T-helper 1 cell treated with Interleukin-12 subunit alpha and Interleukin-12 subunit beta and Interleukin-4 antibody, amounts not matched to agents 30 μg/mL and 1 μg/mL, for 36 hours (primary cell): ENCODE measurements at regions not wholly inside any gene's neighbourhood (a gene's known extent, or its start where the extent isn't known, plus 50 kb on each side); places are given as distances from the start of the nearest gene placed in this dataset.
"Not testable (repeated sequence)": the region's sequence is repeated elsewhere in the genome, so short reads cannot be mapped to it uniquely, and the experiment has no call there.

ENCODE experiments used
- H3K27ac Mint-ChIP-seq: one replicate; pipeline ENCODE4 v1.8.0; 2021; ENCODE audit warnings: mild to moderate bottlenecking, mixed read lengths
- H3K27me3 Mint-ChIP-seq: one replicate; pipeline ENCODE4 v1.8.0; 2021; ENCODE audit warnings: low read depth, mixed read lengths
- H3K36me3 Mint-ChIP-seq: one replicate; pipeline ENCODE4 v1.8.0; 2021; ENCODE audit warnings: low read depth, mixed read lengths
- H3K4me1 Mint-ChIP-seq: one replicate; pipeline ENCODE4 v1.8.0; 2021; ENCODE audit warnings: low read depth, mixed read lengths
- H3K4me3 Mint-ChIP-seq: one replicate; pipeline ENCODE4 v1.8.0; 2021; ENCODE audit warnings: mild to moderate bottlenecking, moderate library complexity, mixed read lengths
- H3K9me3 Mint-ChIP-seq: one replicate; pipeline ENCODE4 v1.8.0; 2021; ENCODE audit warnings: mixed read lengths

- H3K27me3 Mint-ChIP-seq, H3K4me1 Mint-ChIP-seq, H3K4me3 Mint-ChIP-seq, H3K27ac Mint-ChIP-seq, H3K36me3 Mint-ChIP-seq, H3K9me3 Mint-ChIP-seq: not testable (repeated sequence)
These were observed 60.5 kb downstream of the GOLGA6L22 start for GRCh38 chr15:22519213-22519612.

DNA sequence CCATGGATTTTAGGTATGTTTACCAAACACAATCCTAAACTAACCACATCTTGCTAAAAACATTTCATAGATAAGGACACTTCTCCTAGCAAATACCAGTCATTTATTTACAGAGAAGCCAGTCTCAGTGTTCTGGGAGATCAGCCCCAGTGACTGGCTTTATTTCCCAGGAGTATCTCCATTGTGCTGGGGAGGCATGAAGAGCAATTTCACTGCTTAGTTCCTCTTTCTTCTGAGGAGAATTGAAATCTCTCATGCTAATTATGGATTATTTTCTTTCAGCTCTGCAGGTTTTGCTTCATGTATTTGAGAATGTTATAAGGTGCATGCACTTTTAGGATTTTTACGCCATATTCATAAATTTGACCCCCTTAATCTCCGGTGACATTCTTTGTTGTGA, 67.8 kb downstream of the GOLGA6L22 start:
- H3K27ac Mint-ChIP-seq, H3K9me3 Mint-ChIP-seq, H3K4me1 Mint-ChIP-seq, H3K27me3 Mint-ChIP-seq, H3K36me3 Mint-ChIP-seq, H3K4me3 Mint-ChIP-seq: not testable (repeated sequence)

GRCh38 chr15:22527016-22527415, 68.3 kb downstream of the GOLGA6L22 start:
- H3K4me1 Mint-ChIP-seq, H3K27me3 Mint-ChIP-seq, H3K9me3 Mint-ChIP-seq, H3K36me3 Mint-ChIP-seq, H3K4me3 Mint-ChIP-seq, H3K27ac Mint-ChIP-seq: not testable (repeated sequence)

- not testable (repeated sequence) for H3K4me1 Mint-ChIP-seq, H3K27ac Mint-ChIP-seq, H3K27me3 Mint-ChIP-seq, H3K9me3 Mint-ChIP-seq, H3K36me3 Mint-ChIP-seq, H3K4me3 Mint-ChIP-seq
These were observed 70.5 kb downstream of the GOLGA6L22 start for GRCh38 chr15:22529200-22529599.

GRCh38 chr15:22559701-22560100, 101.0 kb downstream of the GOLGA6L22 start:
- H3K4me3 Mint-ChIP-seq, H3K27me3 Mint-ChIP-seq, H3K36me3 Mint-ChIP-seq, H3K27ac Mint-ChIP-seq, H3K4me1 Mint-ChIP-seq, H3K9me3 Mint-ChIP-seq: not testable (repeated sequence)

- not testable (repeated sequence) for H3K9me3 Mint-ChIP-seq, H3K4me1 Mint-ChIP-seq, H3K4me3 Mint-ChIP-seq, H3K27me3 Mint-ChIP-seq, H3K36me3 Mint-ChIP-seq, H3K27ac Mint-ChIP-seq
These were observed 103.0 kb downstream of the GOLGA6L22 start for GRCh38 chr15:22561716-22562115.

- H3K36me3 Mint-ChIP-seq, H3K9me3 Mint-ChIP-seq, H3K27me3 Mint-ChIP-seq, H3K4me3 Mint-ChIP-seq, H3K4me1 Mint-ChIP-seq, H3K27ac Mint-ChIP-seq: not testable (repeated sequence)
These were observed 107.8 kb downstream of the GOLGA6L22 start for GRCh38 chr15:22566510-22566909.

DNA sequence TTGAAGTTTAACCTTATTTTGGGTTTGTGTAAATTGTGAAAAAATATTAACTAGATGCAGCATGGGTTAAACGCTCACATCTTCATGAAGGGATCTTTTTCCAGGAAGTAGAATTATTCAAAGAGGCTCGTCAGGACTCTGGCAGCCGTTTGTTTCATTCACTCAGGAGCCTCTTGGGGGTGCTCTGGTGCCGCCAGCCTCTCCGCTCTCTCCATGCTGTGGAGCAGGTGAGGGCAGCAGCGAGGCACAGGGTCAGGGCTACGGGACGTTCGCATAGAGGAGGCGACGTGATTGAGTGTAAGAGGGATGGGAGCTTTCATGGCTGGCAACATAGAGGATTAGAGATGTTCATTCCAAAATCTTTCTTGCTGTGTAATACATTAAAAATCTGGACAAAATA, 110.8 kb downstream of the GOLGA6L22 start:
- not testable (repeated sequence) for H3K27ac Mint-ChIP-seq, H3K9me3 Mint-ChIP-seq, H3K4me3 Mint-ChIP-seq, H3K36me3 Mint-ChIP-seq, H3K27me3 Mint-ChIP-seq, H3K4me1 Mint-ChIP-seq

DNA sequence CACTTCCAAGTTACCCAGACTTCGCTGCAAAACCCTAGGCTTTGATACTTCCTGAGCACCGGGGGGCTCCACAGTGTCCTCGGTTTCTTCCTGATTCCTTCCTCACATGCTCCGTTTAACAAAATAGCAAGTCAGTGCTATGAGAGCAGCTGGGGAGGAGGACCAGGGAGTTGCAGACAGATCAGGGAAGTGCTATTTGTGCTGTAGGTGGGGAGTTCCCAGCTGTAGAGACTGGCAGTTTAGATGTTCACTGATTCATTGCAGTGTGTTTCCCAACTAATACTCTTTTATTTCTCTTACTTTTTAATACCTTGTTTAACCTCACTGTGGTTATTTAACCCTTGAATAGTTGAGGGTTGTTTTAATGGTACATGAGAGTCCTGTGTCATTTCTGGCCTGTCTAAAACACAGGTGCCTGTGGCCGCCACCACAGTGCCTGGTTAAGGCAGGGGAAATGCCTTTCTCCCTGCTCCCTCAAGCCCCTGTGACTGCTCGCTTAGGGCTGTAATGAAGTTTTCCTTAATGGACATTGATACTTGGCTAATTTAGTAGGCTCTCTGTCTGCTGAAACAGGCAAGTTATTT, 113.5 kb downstream of the GOLGA6L22 start:
- H3K36me3 Mint-ChIP-seq, H3K27me3 Mint-ChIP-seq, H3K27ac Mint-ChIP-seq, H3K9me3 Mint-ChIP-seq, H3K4me1 Mint-ChIP-seq, H3K4me3 Mint-ChIP-seq: not testable (repeated sequence)

- H3K4me3 Mint-ChIP-seq, H3K4me1 Mint-ChIP-seq, H3K36me3 Mint-ChIP-seq, H3K27ac Mint-ChIP-seq, H3K27me3 Mint-ChIP-seq, H3K9me3 Mint-ChIP-seq: not testable (repeated sequence)
These were observed 114.1 kb downstream of the GOLGA6L22 start for GRCh38 chr15:22572792-22573191.

DNA sequence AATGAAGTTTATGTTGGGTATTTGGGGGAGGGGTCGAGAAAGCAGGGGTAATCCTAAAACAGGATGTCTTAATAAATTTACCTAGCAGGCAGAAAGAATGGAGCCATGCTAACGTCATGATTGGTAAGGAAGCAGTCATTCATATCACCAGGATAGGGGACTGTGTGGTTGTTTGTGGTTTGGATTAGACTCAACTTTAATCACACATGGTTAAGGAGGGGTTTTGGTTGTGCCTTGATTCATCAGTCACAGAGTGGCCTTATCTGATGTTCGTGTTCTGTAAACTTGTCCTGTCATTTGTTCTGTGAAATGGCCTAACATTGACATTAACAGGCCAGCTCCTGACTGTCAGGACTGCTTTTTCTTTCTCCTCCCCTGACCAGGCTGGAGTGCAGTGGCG, 119.1 kb downstream of the GOLGA6L22 start:
- H3K9me3 Mint-ChIP-seq, H3K36me3 Mint-ChIP-seq, H3K4me3 Mint-ChIP-seq, H3K4me1 Mint-ChIP-seq, H3K27me3 Mint-ChIP-seq, H3K27ac Mint-ChIP-seq: not testable (repeated sequence)

GRCh38 chr15:22579213-22579612, 120.5 kb downstream of the GOLGA6L22 start:
- not testable (repeated sequence) for H3K27me3 Mint-ChIP-seq

GRCh38 chr15:22587391-22587790, 128.7 kb downstream of the GOLGA6L22 start:
- H3K27ac Mint-ChIP-seq, H3K36me3 Mint-ChIP-seq, H3K27me3 Mint-ChIP-seq, H3K9me3 Mint-ChIP-seq, H3K4me3 Mint-ChIP-seq, H3K4me1 Mint-ChIP-seq: not testable (repeated sequence)

More at GRCh38 chr15:22579213-22579612, 120.5 kb downstream of the GOLGA6L22 start:
- not testable (repeated sequence) for H3K9me3 Mint-ChIP-seq, H3K4me3 Mint-ChIP-seq, H3K27ac Mint-ChIP-seq, H3K36me3 Mint-ChIP-seq, H3K4me1 Mint-ChIP-seq

GRCh38 chr15:22598552-22598951, 139.8 kb downstream of the GOLGA6L22 start:
- H3K27ac Mint-ChIP-seq, H3K9me3 Mint-ChIP-seq, H3K36me3 Mint-ChIP-seq, H3K4me3 Mint-ChIP-seq, H3K27me3 Mint-ChIP-seq, H3K4me1 Mint-ChIP-seq: not testable (repeated sequence)

DNA sequence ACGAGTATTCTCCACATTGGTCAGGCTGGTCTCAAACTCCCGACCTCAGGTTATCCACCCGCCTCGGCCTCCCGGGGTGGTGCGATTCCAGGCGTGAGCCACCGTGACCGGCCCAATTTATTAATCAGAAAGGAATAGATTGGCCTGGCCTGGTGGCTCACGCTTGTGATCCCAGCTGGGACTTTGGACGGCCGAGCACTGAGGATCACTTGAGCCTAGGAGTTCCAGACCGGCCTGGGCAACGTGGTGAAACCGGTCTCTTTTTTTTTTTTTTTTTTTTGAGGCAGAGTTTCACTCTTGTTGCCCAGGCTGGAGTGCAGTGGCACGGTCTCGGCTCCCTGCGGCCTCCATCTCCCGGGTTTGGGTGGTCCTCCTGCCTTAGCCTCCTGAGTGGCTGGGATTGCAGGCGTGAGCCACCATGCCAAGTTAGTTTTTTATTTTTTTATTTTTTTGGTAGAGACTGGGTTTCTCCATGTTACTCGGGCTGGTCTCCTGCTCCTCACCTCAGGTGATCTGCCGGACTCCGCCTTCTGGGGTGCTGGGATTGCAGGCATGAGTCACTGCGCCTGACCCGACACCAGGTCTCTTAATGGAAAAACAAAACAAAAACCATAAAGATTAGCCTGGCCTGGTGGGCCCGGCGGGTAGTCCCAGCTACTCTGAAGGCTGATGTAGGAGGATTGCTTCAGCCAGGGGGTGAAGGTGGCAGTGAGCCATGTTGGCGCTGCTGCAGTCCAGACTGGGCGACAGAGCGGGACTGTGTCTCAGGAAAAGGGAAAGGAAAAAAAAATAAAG, 141.0 kb downstream of the GOLGA6L22 start:
- H3K27ac Mint-ChIP-seq, H3K4me3 Mint-ChIP-seq, H3K9me3 Mint-ChIP-seq, H3K4me1 Mint-ChIP-seq, H3K36me3 Mint-ChIP-seq, H3K27me3 Mint-ChIP-seq: not testable (repeated sequence)

- H3K27me3 Mint-ChIP-seq, H3K9me3 Mint-ChIP-seq, H3K4me3 Mint-ChIP-seq, H3K36me3 Mint-ChIP-seq, H3K4me1 Mint-ChIP-seq, H3K27ac Mint-ChIP-seq: not testable (repeated sequence)
These were observed 158.3 kb downstream of the GOLGA6L22 start for GRCh38 chr15:22616976-22617375.
